HL-60 (cell line): ENCODE measurements at regions not wholly inside any gene's neighbourhood (a gene's known extent, or its start where the extent isn't known, plus 50 kb on each side); places are given as distances from the start of the nearest gene placed in this dataset.

ENCODE experiments used
- DNase-seq, 2 experiments: peaks; one replicate each; pipeline ENCODE4 v3.0.0-alpha.2; 2010 to 2020; ENCODE audit warnings: low read depth in 1 of 2, low spot score in 1 of 2
- H3K27ac ChIP-seq: fragments of 250-450 bp; sonication (Bioruptor Pico); replicated peaks from 2 replicates; pipeline ENCODE4 v1.5.1; 2020; ENCODE audit warnings: mild to moderate bottlenecking, moderate library complexity
- H3K27me3 ChIP-seq: fragments of 250-450 bp; sonication (Bioruptor Pico); 2 replicates; pipeline ENCODE4 v1.5.1; 2021; ENCODE audit warnings: mild to moderate bottlenecking, moderate library complexity; ENCODE audit not compliant: insufficient read depth, poor library complexity, severe bottlenecking
- H3K4me3 ChIP-seq: replicated peaks from 2 replicates; pipeline ENCODE4 v1.5.1; 2011; ENCODE audit warnings: mild to moderate bottlenecking, control low read depth, low read length; ENCODE audit not compliant: insufficient read depth
- CTCF ChIP-seq: IDR thresholded peaks from one replicate; pipeline ENCODE4 v1.5.1; 2011; ENCODE audit warnings: low read length, control low read depth, inconsistent platforms; ENCODE audit not compliant: insufficient read depth
- GABPA ChIP-seq: IDR thresholded peaks from 2 replicates; pipeline ENCODE4 v1.6.1; 2012; ENCODE audit warnings: low read depth
- POLR2AphosphoS5 ChIP-seq: IDR thresholded peaks from 2 replicates; pipeline ENCODE4 v1.6.1; 2012; ENCODE audit warnings: low read depth
- REST ChIP-seq: IDR thresholded peaks from 2 replicates; pipeline ENCODE4 v1.6.1; 2012; ENCODE audit warnings: low read depth; ENCODE audit not compliant: insufficient replicate concordance
- SPI1 ChIP-seq: IDR thresholded peaks from 2 replicates; pipeline ENCODE4 v1.6.1; 2012; ENCODE audit warnings: low read depth, mild to moderate bottlenecking, borderline replicate concordance

- Histone ChIP-seq H3K4me3 (no peak overlapping the region), H3K27ac (no peak overlapping the region), H3K27me3 (no peaks in the 10 kb centered on the region)
- TF ChIP-seq GABPA: no peak
- no peak for TF ChIP-seq POLR2AphosphoS5
- TF ChIP-seq SPI1: no peak
- no peak for DNase-seq
These were observed 136.1 kb upstream of the ANKH start for GRCh38 chr5:15007646-15008045.

GRCh38 chr5:15004506-15004905 is 132.9 kb upstream of the ANKH start:
- no peak for TF ChIP-seq GABPA
- no peaks in the 10 kb centered on the region for H3K27me3 ChIP-seq
- no peak overlapping the region for H3K27ac ChIP-seq
- no peak for DNase-seq
- H3K4me3 ChIP-seq: no peak overlapping the region

- DNase-seq: peak; percentile 1 to 32
- Histone ChIP-seq H3K27me3 (no peaks in the 10 kb centered on the region), H3K27ac (no peak overlapping the region), H3K4me3 (no peak overlapping the region)
- peak; percentile 59 for TF ChIP-seq CTCF
- no peak for TF ChIP-seq POLR2AphosphoS5
- no peak for TF ChIP-seq REST
- no peak for TF ChIP-seq GABPA
- no peak for TF ChIP-seq SPI1
These were observed 131.9 kb upstream of the ANKH start for GRCh38 chr5:15003511-15003920.

GRCh38 chr5:15002791-15003190 is 131.2 kb upstream of the ANKH start:
- Histone ChIP-seq H3K4me3 (no peak overlapping the region), H3K27me3 (no peaks in the 10 kb centered on the region), H3K27ac (no peak overlapping the region)
- DNase-seq: no peak
- no peak for TF ChIP-seq REST
- no peak for TF ChIP-seq SPI1
- no peak for TF ChIP-seq POLR2AphosphoS5
- no peak for TF ChIP-seq CTCF
- TF ChIP-seq GABPA: no peak

GRCh38 chr5:15002173-15002572 is 130.6 kb upstream of the ANKH start:
- H3K27ac ChIP-seq: no peak overlapping the region

More at GRCh38 chr5:15002173-15002572, 130.6 kb upstream of the ANKH start:
- H3K4me3 ChIP-seq: no peak overlapping the region
- H3K27me3 ChIP-seq: no peaks in the 10 kb centered on the region
- no peak for DNase-seq
- no peak for TF ChIP-seq REST
- no peak for TF ChIP-seq POLR2AphosphoS5
- TF ChIP-seq GABPA: no peak
- no peak for TF ChIP-seq SPI1
- no peak for TF ChIP-seq CTCF
